HepG2 (cell line): ENCODE measurements at regions not wholly inside any gene's neighbourhood (a gene's known extent, or its start where the extent isn't known, plus 50 kb on each side); places are given as distances from the start of the nearest gene placed in this dataset.

ENCODE experiments used
- ATAC-seq: fragments of 200-7000 bp; cut with Tn5 transposase; 3 replicates; pipeline ENCODE4 v1.9.1; 2020; ENCODE audit warnings: mild to moderate bottlenecking, moderate library complexity
- BruUV-seq: library from RNA; stranded (reverse); fragments of 400-500 nt; replicated peaks from 2 replicates; lab custom pipeline; 2021; lab: Mats Ljungman, UMichigan
- CTCF ChIA-PET: fragments of 300-600 bp; formaldehyde crosslinking; extraction: SDS; loops from one replicate; lab custom pipeline; 2021; ENCODE audit warnings: low total read pairs, inconsistent platforms, low intra/inter-chr PET ratio; lab: Yijun Ruan, JAX
- POLR2A ChIA-PET: fragments of 350-600 bp; sonication (Branson Sonifier 250); formaldehyde crosslinking; loops from one replicate; lab custom pipeline; 2020; ENCODE audit warnings: antibody characterized with exemption, inconsistent platforms; lab: Yijun Ruan, JAX
- DNase-seq: peaks from one replicate; pipeline ENCODE4 v3.0.0-alpha.2; 2015; ENCODE audit warnings: low spot score
- FAIRE-seq: peaks from 3 replicates; lab custom pipeline; 2011; peaks lifted over from hg19 to GRCh38; lab: Jason Lieb, UNC
- H2AFZ ChIP-seq: one replicate; pipeline ENCODE4 v1.6.1; 2011; ENCODE audit warnings: low read length, inconsistent platforms
- H3K27ac ChIP-seq: fragments of 300-600 bp; 3 replicates; pipeline ENCODE4 v1.8.0; 2011; ENCODE audit warnings: mixed run types, mild to moderate bottlenecking, mixed read lengths, low read length, inconsistent platforms; ENCODE audit not compliant: insufficient read depth; ENCODE audit errors: extremely low read length
- H3K27me3 ChIP-seq, 2 experiments: fragments of 200-600 bp in 1 of 2; 2 replicates in 1 of 2; 3 replicates in 1 of 2; pipeline versions ENCODE4 v1.6.0 to v1.8.0; 2011; ENCODE audit warnings: low read length in 2 of 2, mild to moderate bottlenecking in 2 of 2, moderate library complexity in 2 of 2, inconsistent platforms in 1 of 2; ENCODE audit not compliant: insufficient read depth in 2 of 2, control insufficient read depth in 1 of 2
- H3K36me3 ChIP-seq, 2 experiments: fragments of 200-600 bp in 1 of 2; replicated peaks in 1 of 2; 2 replicates in 1 of 2; 3 replicates in 1 of 2; pipeline versions ENCODE4 v1.5.1 to v1.8.0; 2011; ENCODE audit warnings: low read length in 2 of 2, inconsistent platforms in 1 of 2; ENCODE audit not compliant: insufficient read depth in 2 of 2, control insufficient read depth in 1 of 2
- H3K4me1 ChIP-seq: 2 replicates; pipeline ENCODE4 v1.5.1; 2012; ENCODE audit warnings: low read length, inconsistent platforms; ENCODE audit not compliant: insufficient read depth
- H3K4me2 ChIP-seq: 2 replicates; pipeline ENCODE4 v1.6.0; 2011; ENCODE audit warnings: low read depth, low read length, inconsistent platforms
- H3K4me3 ChIP-seq, 3 experiments: fragments of 200-600 bp in 1 of 3; sonication (generic), shearing (Covaris generic) in 1 of 3; replicated peaks in 1 of 3; 2 replicates each; pipeline ENCODE4 v1.5.1; 2011 to 2016; ENCODE audit warnings: low read length in 3 of 3, inconsistent platforms in 2 of 3, low read depth in 2 of 3, mild to moderate bottlenecking in 2 of 3, control low read depth in 1 of 3, mixed read lengths in 1 of 3; ENCODE audit not compliant: insufficient read depth in 1 of 3
- H3K79me2 ChIP-seq: one replicate; pipeline ENCODE4 v1.6.1; 2011; ENCODE audit warnings: low read length, inconsistent platforms; ENCODE audit not compliant: insufficient read depth
- H3K9ac ChIP-seq: 2 replicates; pipeline ENCODE4 v1.6.0; 2011; ENCODE audit warnings: mild to moderate bottlenecking, low read depth, low read length, inconsistent platforms; ENCODE audit not compliant: insufficient read depth
- H3K9me3 ChIP-seq: 2 replicates; pipeline ENCODE4 v1.5.1; 2012; ENCODE audit warnings: mild to moderate bottlenecking, low read length
- H4K20me1 ChIP-seq: 2 replicates; pipeline ENCODE4 v1.6.0; 2011; ENCODE audit warnings: inconsistent platforms, mild to moderate bottlenecking, low read length, moderate library complexity; ENCODE audit not compliant: insufficient read depth
- GABPA ChIP-seq, 2 experiments: IDR thresholded peaks; 2 replicates each; pipeline ENCODE4 v1.6.1; 2011 to 2016; ENCODE audit warnings: low read depth in 2 of 2, low read length in 1 of 2, missing biosample characterization in 1 of 2, missing genetic modification characterization in 1 of 2
- NAIF1 ChIP-seq: sonication (generic); formaldehyde crosslinking; IDR thresholded peaks from 2 replicates; pipeline ENCODE4 v1.5.0; 2020; ENCODE audit warnings: mild to moderate bottlenecking, missing genetic modification reagents, borderline replicate concordance
- PAWR ChIP-seq: sonication (generic); formaldehyde crosslinking; IDR thresholded peaks from 2 replicates; pipeline ENCODE4 v1.4.0; 2020; ENCODE audit warnings: missing genetic modification reagents, mild to moderate bottlenecking, borderline replicate concordance
- PHF8 ChIP-seq: sonication (generic); formaldehyde crosslinking; IDR thresholded peaks from 2 replicates; pipeline ENCODE4 v1.5.0; 2020; ENCODE audit warnings: missing genetic modification reagents
- RXRB ChIP-seq: IDR thresholded peaks from 2 replicates; pipeline ENCODE4 v1.6.1; 2016; ENCODE audit warnings: borderline replicate concordance, missing genetic modification reagents, missing compliant biosample characterization
- ZBTB1 ChIP-seq: sonication (generic); formaldehyde crosslinking; IDR thresholded peaks from 2 replicates; pipeline ENCODE4 v1.4.0; 2020; ENCODE audit warnings: missing genetic modification reagents, borderline replicate concordance
- ZFY ChIP-seq: sonication (generic); formaldehyde crosslinking; IDR thresholded peaks from 2 replicates; pipeline ENCODE4 v1.4.0; 2020; ENCODE audit warnings: missing genetic modification reagents
- ZNF101 ChIP-seq: sonication (generic); formaldehyde crosslinking; IDR thresholded peaks from 2 replicates; pipeline ENCODE4 v1.4.0; 2020; ENCODE audit warnings: mild to moderate bottlenecking, low read depth, missing genetic modification reagents, borderline replicate concordance
- ZNF556 ChIP-seq: sonication (generic); formaldehyde crosslinking; IDR thresholded peaks from 2 replicates; pipeline ENCODE4 v1.4.0; 2020; ENCODE audit warnings: mild to moderate bottlenecking, missing genetic modification reagents, borderline replicate concordance
- ZNF567 ChIP-seq: sonication (generic); formaldehyde crosslinking; IDR thresholded peaks from 2 replicates; pipeline ENCODE4 v1.8.1; 2023; ENCODE audit warnings: mild to moderate bottlenecking, missing genetic modification reagents, borderline replicate concordance
- ZNF788 ChIP-seq: sonication (generic); formaldehyde crosslinking; IDR thresholded peaks from 2 replicates; pipeline ENCODE4 v1.5.0; 2020; ENCODE audit warnings: mild to moderate bottlenecking, missing genetic modification reagents, borderline replicate concordance
- ZNF841 ChIP-seq: sonication (generic); formaldehyde crosslinking; IDR thresholded peaks from 2 replicates; pipeline ENCODE4 v1.8.1; 2023; ENCODE audit warnings: missing genetic modification reagents, borderline replicate concordance
- in situ Hi-C: cut with HindIII; loops from 2 replicates; pipeline ENCODE4 v1.10.0; 2017; ENCODE audit warnings: low pct_unique_long_range_greater_than_20kb; ENCODE audit not compliant: extremely low pct_ligation_motif_present
- intact Hi-C: fragments of 100-400 bp; cut with micrococcal nuclease; formaldehyde crosslinking; loops from one replicate; pipeline ENCODE4 v1.10.0; 2022; ENCODE audit not compliant: unreplicated experiment
- TF ChIP-seq, protein P1 (sequence below): sonication (generic); formaldehyde crosslinking; IDR thresholded peaks from 2 replicates; pipeline ENCODE4 v1.5.1; 2020; ENCODE audit warnings: missing genetic modification reagents, mild to moderate bottlenecking, borderline replicate concordance
- TF ChIP-seq, protein P2 (sequence below): sonication (generic); formaldehyde crosslinking; IDR thresholded peaks from 2 replicates; pipeline ENCODE4 v1.5.0; 2020; ENCODE audit warnings: mild to moderate bottlenecking, missing genetic modification reagents
- TF ChIP-seq, protein P3 (sequence below): IDR thresholded peaks from 2 replicates; pipeline ENCODE4 v1.6.1; 2016; ENCODE audit warnings: mild to moderate bottlenecking, missing biosample characterization, missing genetic modification reagents

DNA sequence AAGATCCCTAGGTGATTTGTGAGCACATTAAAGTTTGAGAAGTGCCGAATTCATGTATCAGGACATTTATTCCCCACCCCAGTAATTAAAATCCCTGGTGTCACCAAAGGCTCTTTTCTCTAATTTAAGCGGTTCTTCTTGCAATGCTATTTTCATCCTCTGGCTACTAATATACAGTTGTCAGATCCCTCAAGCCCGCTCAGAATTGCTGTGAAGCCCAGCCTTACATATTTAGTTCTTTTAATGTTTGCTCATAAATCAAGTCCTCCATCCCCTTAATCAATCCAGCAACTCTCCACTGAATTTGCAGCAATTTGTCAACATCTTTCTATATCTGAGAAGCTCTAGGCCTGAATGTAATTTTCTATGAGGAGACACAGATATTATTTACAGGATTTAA, 437.9 kb downstream of the PIK3C3 start (continued):
- TF ChIP-seq ZNF567 (CRISPR knock-in tag) (no peak), ZFY (CRISPR knock-in tag) (no peak)

DNA sequence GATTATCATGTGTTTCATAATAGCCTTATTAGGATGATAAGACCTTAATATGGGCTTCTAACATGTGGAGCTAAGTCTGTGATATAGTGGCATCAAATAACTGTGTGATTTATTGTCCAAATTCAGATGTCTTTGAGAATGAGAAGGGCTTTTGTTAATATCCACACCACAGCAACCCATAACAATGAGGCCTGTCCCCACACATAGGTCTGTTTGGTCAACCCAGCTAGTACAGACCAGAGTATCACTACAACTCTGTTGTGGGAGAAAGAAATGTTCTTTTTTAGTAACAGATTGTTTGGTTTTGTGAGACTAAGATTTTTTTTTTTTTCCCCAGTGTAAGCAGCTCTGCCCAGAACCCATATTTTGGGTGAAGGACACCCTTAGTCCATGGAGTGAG, 439.2 kb downstream of the PIK3C3 start:
- intact Hi-C loops (no loop called here), in situ Hi-C loops (no loop called here)
- Histone ChIP-seq H3K27ac (no peak overlapping the region), H3K4me1 (no peaks in the 10 kb centered on the region), H2AFZ (no peak overlapping the region), H3K4me2 (no peak overlapping the region), H3K9me3 (peaks cover 7% of the 10 kb centered on the region; the same call in 1 of the 2 replicates), H3K4me3 (no peak overlapping the region), H3K36me3 (no peaks in the 10 kb centered on the region), H4K20me1 (no peaks in the 10 kb centered on the region), H3K79me2 (no peaks in the 10 kb centered on the region), H3K9ac (no peak overlapping the region), H3K27me3 (no peaks in the 10 kb centered on the region)
- POLR2A ChIA-PET: no interaction called here
- BruUV-seq: no TSS peak
- DNase-seq (no peak), FAIRE-seq (no peak), ATAC-seq (no peak)
- CTCF ChIA-PET: no interaction called here
- TF ChIP-seq, protein P1, sequence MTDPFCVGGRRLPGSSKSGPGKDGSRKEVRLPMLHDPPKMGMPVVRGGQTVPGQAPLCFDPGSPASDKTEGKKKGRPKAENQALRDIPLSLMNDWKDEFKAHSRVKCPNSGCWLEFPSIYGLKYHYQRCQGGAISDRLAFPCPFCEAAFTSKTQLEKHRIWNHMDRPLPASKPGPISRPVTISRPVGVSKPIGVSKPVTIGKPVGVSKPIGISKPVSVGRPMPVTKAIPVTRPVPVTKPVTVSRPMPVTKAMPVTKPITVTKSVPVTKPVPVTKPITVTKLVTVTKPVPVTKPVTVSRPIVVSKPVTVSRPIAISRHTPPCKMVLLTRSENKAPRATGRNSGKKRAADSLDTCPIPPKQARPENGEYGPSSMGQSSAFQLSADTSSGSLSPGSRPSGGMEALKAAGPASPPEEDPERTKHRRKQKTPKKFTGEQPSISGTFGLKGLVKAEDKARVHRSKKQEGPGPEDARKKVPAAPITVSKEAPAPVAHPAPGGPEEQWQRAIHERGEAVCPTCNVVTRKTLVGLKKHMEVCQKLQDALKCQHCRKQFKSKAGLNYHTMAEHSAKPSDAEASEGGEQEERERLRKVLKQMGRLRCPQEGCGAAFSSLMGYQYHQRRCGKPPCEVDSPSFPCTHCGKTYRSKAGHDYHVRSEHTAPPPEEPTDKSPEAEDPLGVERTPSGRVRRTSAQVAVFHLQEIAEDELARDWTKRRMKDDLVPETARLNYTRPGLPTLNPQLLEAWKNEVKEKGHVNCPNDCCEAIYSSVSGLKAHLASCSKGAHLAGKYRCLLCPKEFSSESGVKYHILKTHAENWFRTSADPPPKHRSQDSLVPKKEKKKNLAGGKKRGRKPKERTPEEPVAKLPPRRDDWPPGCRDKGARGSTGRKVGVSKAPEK (CRISPR knock-in tag): no peak
- TF ChIP-seq ZNF788 (CRISPR knock-in tag) (no peak), PAWR (CRISPR knock-in tag) (no peak), ZNF556 (no peak), RXRB (CRISPR knock-in tag) (no peak), GABPA (IDR thresholded peaks at IDR 0.05; ENCODE audit: low read depth, low read length) (no peak), GABPA (CRISPR knock-in tag; IDR thresholded peaks at IDR 0.05; ENCODE audit: low read depth) (no peak), ZNF841 (CRISPR knock-in tag) (no peak), PHF8 (CRISPR knock-in tag) (no peak), ZNF101 (CRISPR knock-in tag) (no peak), ZBTB1 (CRISPR knock-in tag) (no peak), NAIF1 (CRISPR knock-in tag) (no peak)
- TF ChIP-seq, protein P2, sequence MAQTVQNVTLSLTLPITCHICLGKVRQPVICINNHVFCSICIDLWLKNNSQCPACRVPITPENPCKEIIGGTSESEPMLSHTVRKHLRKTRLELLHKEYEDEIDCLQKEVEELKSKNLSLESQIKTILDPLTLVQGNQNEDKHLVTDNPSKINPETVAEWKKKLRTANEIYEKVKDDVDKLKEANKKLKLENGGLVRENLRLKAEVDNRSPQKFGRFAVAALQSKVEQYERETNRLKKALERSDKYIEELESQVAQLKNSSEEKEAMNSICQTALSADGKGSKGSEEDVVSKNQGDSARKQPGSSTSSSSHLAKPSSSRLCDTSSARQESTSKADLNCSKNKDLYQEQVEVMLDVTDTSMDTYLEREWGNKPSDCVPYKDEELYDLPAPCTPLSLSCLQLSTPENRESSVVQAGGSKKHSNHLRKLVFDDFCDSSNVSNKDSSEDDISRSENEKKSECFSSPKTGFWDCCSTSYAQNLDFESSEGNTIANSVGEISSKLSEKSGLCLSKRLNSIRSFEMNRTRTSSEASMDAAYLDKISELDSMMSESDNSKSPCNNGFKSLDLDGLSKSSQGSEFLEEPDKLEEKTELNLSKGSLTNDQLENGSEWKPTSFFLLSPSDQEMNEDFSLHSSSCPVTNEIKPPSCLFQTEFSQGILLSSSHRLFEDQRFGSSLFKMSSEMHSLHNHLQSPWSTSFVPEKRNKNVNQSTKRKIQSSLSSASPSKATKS (CRISPR knock-in tag): no peak
- TF ChIP-seq, protein P3, sequence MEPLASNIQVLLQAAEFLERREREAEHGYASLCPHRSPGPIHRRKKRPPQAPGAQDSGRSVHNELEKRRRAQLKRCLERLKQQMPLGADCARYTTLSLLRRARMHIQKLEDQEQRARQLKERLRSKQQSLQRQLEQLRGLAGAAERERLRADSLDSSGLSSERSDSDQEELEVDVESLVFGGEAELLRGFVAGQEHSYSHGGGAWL (CRISPR knock-in tag): no peak
- TF ChIP-seq, all 625 proteins: peak for 0
